GM18520 (cell line): ENCODE measurements at regions not wholly inside any gene's neighbourhood (a gene's known extent, or its start where the extent isn't known, plus 50 kb on each side); places are given as distances from the start of the nearest gene placed in this dataset.
A peak's percentile ranks its signal among the peaks of the same experiment; 100 is the strongest.
"Not testable (repeated sequence)": the region's sequence is repeated elsewhere in the genome, so short reads cannot be mapped to it uniquely, and the experiment has no call there.

Source experiments
- ATAC-seq: cut with Tn5 transposase; IDR thresholded peaks from one replicate; pipeline ENCODE4 v1.9.1; 2021; ENCODE audit not compliant: unreplicated experiment

GRCh38 chr1:245102149-245102548 lies 52.6 kb upstream of the KIF26B start:
- ATAC-seq: not testable (repeated sequence)

DNA sequence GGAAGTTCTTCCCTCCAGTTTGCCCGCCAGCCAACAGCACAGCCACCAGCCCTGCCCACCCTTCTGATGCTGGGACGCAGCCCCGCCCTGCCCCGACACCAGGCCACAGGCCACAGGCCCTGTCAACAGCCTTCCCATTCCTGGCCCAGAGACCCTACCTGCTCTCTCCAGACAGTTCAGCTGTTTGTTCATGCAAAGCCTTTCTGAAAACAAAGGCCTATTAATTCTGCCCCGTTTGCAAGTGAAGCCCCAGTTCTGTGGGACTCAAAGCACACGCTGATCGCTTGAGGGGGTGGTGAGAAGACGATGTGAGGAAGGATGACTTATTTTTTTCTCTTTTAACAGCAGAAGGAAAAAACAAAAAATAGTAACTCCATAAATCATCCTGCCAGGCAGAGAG lies 55.4 kb upstream of the KIF26B start:
- ATAC-seq: no peak

- ATAC-seq: no peak
Measured at GRCh38 chr1:245098924-245099323, 55.9 kb upstream of the KIF26B start.

DNA sequence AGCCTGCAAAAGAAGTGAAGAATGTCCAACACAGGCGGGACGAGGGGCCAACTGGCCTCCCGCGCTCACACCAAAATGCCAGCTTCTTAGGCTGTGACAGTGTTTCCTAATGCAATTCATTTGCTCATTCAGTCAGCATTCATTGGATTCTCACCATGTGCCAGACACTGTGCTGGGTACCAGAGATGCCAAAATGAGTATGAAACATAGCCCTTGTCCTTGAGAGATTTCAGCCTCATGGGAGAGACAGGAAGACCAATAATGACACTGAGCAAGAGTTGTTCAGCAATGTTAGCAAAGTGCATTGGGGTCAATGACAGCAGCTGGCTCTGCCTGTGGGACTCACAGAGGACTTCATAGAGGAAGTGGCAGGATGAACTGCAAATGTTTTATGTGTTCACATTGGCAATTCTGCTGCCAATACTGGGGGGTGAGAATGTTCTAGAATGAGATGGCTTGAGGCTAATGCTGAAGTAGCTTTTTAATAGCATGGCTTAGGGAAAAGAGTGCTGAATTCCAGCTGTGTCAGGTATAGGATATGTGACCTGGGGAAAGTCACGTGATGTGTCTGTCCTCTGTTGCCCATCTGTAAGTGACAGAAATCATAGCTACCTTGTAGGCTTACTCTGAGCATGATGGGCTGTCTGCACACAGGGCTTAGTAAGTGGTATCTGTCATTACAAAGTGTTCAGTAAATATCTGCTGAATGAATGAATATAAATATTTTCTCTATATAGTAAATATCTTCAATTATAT lies 58.3 kb upstream of the KIF26B start:
- ATAC-seq: no peak

DNA sequence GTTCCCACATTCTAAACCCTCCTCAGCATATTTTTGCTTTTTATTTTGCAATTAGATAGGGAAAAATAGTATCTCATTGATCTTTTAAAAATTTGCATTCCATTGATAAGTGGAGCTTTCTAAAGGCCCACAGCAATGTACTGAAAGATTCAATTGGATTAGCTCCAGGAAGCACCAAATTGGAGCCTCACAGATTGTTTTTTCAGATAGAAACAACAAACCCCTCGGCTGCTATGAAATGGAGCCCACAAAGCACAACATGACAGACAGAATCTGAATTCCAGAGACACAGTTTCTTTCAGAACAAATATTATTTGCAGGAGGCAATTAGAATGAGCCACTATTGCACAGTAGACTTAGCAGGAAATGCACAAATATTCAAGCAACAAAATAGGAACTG lies 58.9 kb upstream of the KIF26B start:
- ATAC-seq: no peak

DNA sequence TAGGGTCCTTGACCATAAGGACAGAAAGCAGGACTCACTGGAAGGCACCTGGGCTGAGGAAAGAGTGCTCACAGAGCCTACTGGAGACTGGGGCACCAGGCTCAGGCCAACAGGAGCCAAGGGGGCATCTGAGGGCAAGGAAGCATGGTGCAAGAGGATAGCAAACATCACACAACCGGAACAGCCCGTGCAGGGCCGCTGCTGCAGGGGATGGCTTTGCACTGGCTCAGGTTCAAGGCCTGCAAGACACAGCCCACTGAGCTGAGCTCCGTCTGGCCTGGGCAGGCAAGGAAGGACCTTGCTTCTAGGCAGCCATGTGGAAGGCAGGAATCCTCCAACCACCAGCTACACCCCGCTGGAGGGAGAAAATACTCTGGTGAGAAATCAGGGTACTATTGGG lies 59.8 kb upstream of the KIF26B start:
- ATAC-seq: no peak

GRCh38 chr1:245094092-245094491 lies 60.7 kb upstream of the KIF26B start:
- ATAC-seq: no peak

DNA sequence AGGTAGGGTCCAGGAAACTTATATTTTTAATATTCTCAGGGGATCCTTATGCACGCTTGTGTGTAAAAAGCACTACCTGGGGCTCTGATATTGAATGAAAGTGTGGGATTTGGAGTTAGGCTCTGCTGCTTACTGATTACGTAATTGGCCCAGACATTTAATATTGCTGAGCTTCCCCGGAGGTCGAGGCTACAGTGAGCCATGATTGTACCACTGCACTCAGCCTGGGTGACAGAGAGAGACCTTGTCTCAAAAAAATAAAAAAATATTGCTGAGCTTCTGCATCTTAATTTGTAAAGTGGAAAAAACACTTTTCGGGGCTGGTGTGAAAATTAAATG lies 62.2 kb upstream of the KIF26B start:
- ATAC-seq: no peak

GRCh38 chr1:245091818-245092637 lies 62.8 kb upstream of the KIF26B start:
- ATAC-seq: no peak

DNA sequence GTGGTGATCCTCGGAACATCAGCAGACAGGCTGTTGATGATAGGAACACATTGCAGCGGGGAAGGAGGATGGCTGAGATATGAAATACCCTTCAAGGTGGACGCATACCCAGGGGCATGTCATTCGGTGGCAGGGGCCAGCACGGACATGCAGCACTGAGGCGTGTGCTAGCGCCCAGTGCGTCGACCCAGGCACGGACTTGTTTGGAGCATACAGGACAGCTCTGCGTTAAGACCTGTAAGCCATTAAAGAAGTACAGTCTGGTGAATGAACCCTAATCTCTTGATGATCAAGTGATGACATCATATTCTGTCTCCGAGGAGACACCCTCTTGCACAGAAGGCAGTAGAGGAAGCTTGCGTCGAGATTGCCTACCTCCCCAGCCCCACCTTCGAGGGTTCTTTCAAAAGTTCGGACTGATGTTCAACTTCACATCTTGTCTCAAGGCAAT lies 63.6 kb upstream of the KIF26B start:
- no peak for ATAC-seq

DNA sequence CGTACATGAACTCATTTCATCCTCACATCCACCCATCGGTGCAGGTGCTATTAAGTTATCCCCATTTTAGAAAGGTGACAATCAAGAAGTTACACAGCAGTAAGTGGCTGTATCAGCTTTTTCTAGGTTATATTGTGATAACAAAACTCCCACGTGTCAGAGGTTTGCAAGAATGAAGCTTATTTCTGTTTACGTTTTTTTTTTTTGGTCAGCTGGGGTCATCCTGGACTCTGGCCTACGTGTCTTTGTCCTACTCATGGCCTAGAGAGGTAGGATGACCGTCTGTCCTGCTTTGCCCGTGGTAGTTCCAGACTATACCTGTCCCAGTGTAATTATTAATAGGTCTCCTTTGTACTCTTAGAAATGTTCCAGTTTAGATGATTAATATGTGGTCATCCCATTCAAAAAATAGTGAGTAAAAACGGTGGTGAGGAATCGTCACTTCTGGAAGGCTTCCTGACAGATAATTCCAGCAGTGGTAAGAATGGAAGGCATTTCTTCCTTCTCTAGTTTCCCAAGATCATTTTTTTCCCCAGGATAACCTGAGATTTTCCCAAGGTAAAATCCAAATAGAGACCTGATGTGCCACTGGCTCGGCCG lies 64.2 kb upstream of the KIF26B start:
- no peak for ATAC-seq

DNA sequence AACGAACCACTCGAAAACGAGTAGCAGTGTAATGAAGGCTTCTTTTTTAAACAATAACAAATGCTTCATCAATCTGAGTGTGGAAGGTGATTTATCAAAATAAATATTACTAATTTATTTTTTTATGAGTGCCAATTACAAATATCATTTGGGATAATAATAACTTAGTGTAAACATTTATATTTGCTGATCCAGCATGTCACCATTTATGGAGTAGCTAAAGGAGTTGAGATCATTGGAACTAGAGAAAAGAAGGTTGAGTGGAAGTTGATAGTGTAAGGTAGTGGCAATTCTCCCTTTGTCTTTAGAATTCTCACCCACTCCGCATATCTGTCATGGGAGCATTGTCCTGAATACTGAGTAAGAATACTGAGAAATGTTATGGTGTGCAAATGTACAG lies 67.1 kb upstream of the KIF26B start:
- no peak for ATAC-seq

DNA sequence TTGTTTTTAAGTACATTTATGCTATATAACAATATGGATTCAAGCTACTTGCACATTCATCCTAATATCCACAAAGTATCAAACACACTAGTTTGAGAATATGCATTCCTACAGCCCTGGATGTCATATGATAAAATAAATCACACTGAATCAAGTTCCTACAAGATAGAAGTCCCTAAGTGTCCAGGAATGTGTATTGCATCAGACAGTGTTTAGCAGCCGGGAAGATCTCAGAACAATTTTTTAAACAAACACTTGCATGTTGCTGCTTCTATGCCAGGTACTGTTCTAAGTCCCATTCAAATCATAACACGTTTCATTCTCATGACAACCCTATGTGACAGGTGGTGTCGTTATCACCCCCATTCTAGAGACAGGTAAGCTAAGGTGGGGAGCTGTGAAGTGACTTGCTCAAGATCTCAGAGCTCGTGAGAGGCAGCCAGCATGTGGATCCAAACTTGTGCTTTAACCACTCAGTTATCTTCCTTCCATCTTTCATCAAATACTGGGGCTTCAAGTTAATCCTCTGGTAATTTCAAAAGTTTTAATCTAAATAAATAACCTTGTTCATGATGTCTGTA lies 68.3 kb upstream of the KIF26B start:
- ATAC-seq: no peak

- ATAC-seq: peak; percentile 96
Measured at GRCh38 chr1:245085508-245086095, 69.2 kb upstream of the KIF26B start.

DNA sequence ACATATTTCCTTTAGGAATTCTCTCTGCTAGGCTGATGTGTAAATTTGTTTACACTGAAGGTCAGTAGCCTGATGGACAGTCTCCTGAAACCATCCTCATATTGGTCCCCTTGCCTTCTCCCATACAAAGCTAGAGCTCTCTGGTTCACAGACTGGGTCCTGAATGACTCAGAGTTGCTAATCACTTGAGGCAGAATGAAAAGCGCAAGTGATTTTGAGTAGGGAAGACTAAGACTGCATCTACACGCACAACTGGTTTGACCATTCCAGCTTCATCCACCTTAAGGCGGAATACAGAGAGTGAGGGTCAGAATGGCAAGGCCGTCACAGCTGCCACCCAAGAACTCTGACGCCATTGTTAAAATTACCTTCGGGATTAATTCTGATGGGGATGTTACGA lies 70.2 kb upstream of the KIF26B start:
- no peak for ATAC-seq

DNA sequence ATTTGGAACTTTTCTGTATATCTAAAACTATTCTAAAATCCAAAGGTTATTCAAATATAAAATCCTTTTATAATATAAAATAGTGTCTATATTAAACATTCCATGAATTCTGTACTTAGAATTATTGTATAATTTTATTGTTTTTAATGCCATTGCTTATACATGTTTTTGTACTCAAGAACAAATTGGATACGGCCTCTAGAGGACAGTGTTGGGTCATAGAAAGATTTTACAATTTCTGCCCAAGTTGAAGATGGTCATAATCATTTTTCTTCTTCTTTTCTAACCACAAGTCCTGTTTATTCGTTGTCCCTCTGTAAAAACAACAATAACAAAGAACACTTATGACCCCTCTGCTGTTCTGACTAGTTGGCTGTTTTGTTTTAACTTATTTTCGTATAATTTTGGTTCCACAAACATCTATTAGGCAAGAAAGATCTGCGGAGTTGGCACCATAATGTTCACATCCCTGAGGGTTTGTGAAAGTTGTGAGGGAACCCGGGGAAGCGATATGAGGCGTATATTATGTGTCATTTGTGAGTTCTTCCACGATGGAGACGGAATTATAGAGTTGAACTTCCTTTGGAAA lies 75.7 kb upstream of the KIF26B start:
- ATAC-seq: no peak

- no peak for ATAC-seq
Measured at GRCh38 chr1:245074898-245075297, 79.9 kb upstream of the KIF26B start.

DNA sequence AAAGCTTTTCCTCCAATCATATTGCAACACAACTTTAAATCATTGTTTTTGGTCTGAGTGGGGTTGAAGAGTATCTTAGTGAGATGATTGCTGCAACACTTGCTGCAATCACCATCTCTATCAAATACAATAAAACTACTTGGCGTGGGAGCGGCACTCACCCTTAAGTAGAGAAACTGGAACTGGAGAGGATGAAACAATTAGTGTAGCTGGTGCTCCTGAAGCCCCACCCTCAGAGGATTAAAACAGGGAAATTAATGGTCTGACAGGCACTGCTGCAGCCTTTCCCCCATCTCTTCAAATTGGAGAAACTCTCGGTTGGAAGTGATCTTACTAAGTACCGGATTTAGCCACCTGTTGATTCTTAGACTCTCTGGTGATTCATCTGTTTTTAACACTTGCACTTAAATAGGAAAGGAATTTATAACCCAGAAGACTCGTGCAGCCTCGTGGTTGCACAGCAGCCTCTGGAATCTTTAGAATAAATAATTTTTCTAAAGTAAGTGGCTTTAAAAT lies 80.5 kb upstream of the KIF26B start:
- no peak for ATAC-seq

GRCh38 chr1:245070836-245071615 lies 83.8 kb upstream of the KIF26B start:
- ATAC-seq: no peak

DNA sequence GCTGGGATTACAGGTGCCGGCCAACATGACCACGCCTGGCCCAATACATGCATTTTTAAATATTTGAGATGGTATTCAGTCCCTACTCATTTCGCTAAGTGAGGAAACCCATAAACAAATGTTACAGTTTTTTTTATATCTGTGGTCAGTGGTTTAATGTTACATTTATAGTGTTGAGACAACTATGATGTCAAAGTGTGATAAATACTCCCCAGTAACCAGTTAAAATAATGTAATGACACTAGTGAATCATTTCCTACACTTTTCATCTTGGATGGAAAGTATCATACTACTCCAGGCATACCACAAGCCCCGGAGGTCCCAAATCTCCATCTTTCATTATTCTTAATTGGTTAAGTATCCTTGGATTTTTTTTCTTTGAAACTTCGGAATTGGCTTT lies 87.5 kb upstream of the KIF26B start:
- no peak for ATAC-seq
